OCI-LY3 (cell line): ENCODE measurements at regions not wholly inside any gene's neighbourhood (a gene's known extent, or its start where the extent isn't known, plus 50 kb on each side); places are given as distances from the start of the nearest gene placed in this dataset.
A peak's percentile ranks its signal among the peaks of the same experiment; 100 is the strongest.
"Not testable (repeated sequence)": the region's sequence is repeated elsewhere in the genome, so short reads cannot be mapped to it uniquely, and the experiment has no call there.

ENCODE experiments used
- H2AFZ ChIP-seq: fragments of 200-600, 300-600 bp; shearing (Covaris generic); 2 replicates; pipeline ENCODE4 v1.6.0; 2014; ENCODE audit warnings: antibody characterized with exemption, low read depth, low read length
- H3K27ac ChIP-seq: fragments of 200-600, 300-600 bp; sonication (generic); 2 replicates; pipeline ENCODE4 v1.5.1; 2014; ENCODE audit warnings: mild to moderate bottlenecking, low read length, moderate library complexity, mixed read lengths
- H3K27me3 ChIP-seq: fragments of 200-600, 300-600 bp; sonication (generic); 2 replicates; pipeline ENCODE4 v1.6.1; 2014; ENCODE audit warnings: low read depth, low read length, mixed read lengths
- H3K36me3 ChIP-seq: fragments of 200-600, 300-600 bp; sonication (generic); replicated peaks from 2 replicates; pipeline ENCODE3; 2014; ENCODE audit warnings: low read depth, low read length, mixed read lengths
- H3K4me1 ChIP-seq: fragments of 300-600, 200-600 bp; sonication (generic); 2 replicates; pipeline ENCODE4 v1.6.1; 2014; ENCODE audit warnings: low read length, mixed read lengths
- H3K4me2 ChIP-seq: fragments of 200-600, 300-600 bp; sonication (generic); 2 replicates; pipeline ENCODE4 v1.6.1; 2014; ENCODE audit warnings: low read length, mixed read lengths
- H3K4me3 ChIP-seq: fragments of 300-600, 200-600 bp; sonication (generic); 2 replicates; pipeline ENCODE4 v1.5.1; 2014; ENCODE audit warnings: antibody characterized with exemption, mild to moderate bottlenecking, low read length, moderate library complexity
- H3K79me2 ChIP-seq: fragments of 300-600, 200-600 bp; shearing (Covaris generic); 2 replicates; pipeline ENCODE4 v1.6.1; 2014; ENCODE audit warnings: mild to moderate bottlenecking, low read length, mixed read lengths
- H3K9ac ChIP-seq: fragments of 300-600, 200-600 bp; shearing (Covaris generic); 2 replicates; pipeline ENCODE4 v1.6.0; 2014; ENCODE audit warnings: mild to moderate bottlenecking, low read length, moderate library complexity
- H3K9me3 ChIP-seq: fragments of 200-600, 300-600 bp; shearing (Covaris generic); 2 replicates; pipeline ENCODE4 v1.6.1; 2014; ENCODE audit warnings: low read length, mixed read lengths; ENCODE audit not compliant: insufficient read depth
- H4K20me1 ChIP-seq: fragments of 200-600, 300-600 bp; sonication (generic); 2 replicates; pipeline ENCODE4 v1.6.1; 2016; ENCODE audit warnings: low read length, mixed read lengths; ENCODE audit not compliant: insufficient read depth
- CTCF ChIP-seq: fragments of 200-600, 300-600 bp; sonication (generic); IDR thresholded peaks from 2 replicates; pipeline ENCODE4 v1.5.1; 2014; ENCODE audit warnings: antibody characterized with exemption, low read length, low read depth
- EZH2phosphoT487 ChIP-seq: fragments of 200-600 bp; shearing (Covaris generic); IDR thresholded peaks from 2 replicates; pipeline ENCODE4 v1.6.1; 2018; ENCODE audit warnings: antibody characterized with exemption, mixed run types, low read depth

GRCh38 chr10:31134311-31134952 lies 102.8 kb upstream of the ZNF438 start:
- peaks cover 15% of the 10 kb centered on the region for H3K4me1 ChIP-seq
- no peaks in the 10 kb centered on the region for H3K79me2 ChIP-seq
- H2AFZ ChIP-seq = no peak overlapping the region
- H4K20me1 ChIP-seq = no peaks in the 10 kb centered on the region
- H3K4me2 ChIP-seq = peak overlapping the region; percentile 75
- H3K9me3 ChIP-seq = no peaks in the 10 kb centered on the region
- no peaks in the 10 kb centered on the region for H3K36me3 ChIP-seq
- peak overlapping the region; percentile 67 for H3K27ac ChIP-seq
- peak overlapping the region; percentile 96 for H3K9ac ChIP-seq
- H3K4me3 ChIP-seq = peak overlapping the region; percentile 92
- no peaks in the 10 kb centered on the region for H3K27me3 ChIP-seq
- TF ChIP-seq CTCF (no peak), EZH2phosphoT487 (no peak)

DNA sequence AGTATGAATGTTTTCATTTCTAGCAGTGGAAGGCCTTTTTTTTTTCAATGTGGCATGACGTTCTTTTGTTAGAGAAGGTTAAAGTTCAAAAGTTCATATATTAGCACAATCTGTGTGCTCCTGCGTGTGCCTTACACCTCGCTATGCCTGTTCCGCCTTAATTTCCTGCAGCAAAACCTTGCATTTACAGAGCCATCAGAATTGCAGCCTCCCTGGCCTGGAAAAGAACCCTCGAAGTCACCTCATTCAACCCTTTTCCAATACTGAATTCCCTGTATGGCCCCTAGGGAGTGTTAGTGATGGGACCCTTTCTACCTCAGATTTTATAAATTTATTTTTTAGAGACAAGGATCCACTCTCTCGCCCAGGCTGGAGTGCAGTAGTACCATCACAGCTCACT lies 103.5 kb upstream of the ZNF438 start:
- Histone ChIP-seq H3K4me3 (peak overlapping the region; percentile 92), H3K4me1 (peaks cover 15% of the 10 kb centered on the region), H3K27me3 (no peaks in the 10 kb centered on the region), H3K36me3 (no peaks in the 10 kb centered on the region), H3K27ac (no peak overlapping the region), H3K9ac (no peak overlapping the region), H4K20me1 (no peaks in the 10 kb centered on the region), H3K9me3 (no peaks in the 10 kb centered on the region), H3K4me2 (peak overlapping the region; percentile 75), H3K79me2 (no peaks in the 10 kb centered on the region), H2AFZ (no peak overlapping the region)
- no peak for TF ChIP-seq CTCF
- no peak for TF ChIP-seq EZH2phosphoT487

DNA sequence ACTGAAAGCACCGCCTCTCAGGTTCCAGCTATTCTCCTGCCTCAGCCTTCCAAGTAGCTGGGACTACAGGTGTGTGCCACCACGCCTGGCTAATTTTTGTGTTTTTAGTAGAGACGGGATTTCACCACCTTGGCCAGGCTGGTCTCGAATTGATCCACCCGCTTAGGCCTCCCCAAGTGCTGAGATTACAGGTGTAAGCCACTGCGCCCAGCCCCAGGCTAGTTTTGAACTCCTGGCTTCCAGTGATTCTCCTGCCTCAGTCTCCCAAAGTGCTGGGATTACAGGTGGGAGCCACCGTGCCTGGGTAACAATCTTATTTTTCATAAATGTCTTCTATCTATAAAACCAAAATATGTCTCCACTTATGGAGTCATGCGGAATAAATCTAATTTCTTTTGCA lies 104.1 kb upstream of the ZNF438 start:
- H3K9me3 ChIP-seq, H4K20me1 ChIP-seq, H3K4me3 ChIP-seq, H3K27ac ChIP-seq, H3K79me2 ChIP-seq, H3K9ac ChIP-seq, H3K36me3 ChIP-seq, H3K4me2 ChIP-seq, H2AFZ ChIP-seq, H3K27me3 ChIP-seq: not testable (repeated sequence)
- peaks cover 15% of the 10 kb centered on the region for H3K4me1 ChIP-seq

DNA sequence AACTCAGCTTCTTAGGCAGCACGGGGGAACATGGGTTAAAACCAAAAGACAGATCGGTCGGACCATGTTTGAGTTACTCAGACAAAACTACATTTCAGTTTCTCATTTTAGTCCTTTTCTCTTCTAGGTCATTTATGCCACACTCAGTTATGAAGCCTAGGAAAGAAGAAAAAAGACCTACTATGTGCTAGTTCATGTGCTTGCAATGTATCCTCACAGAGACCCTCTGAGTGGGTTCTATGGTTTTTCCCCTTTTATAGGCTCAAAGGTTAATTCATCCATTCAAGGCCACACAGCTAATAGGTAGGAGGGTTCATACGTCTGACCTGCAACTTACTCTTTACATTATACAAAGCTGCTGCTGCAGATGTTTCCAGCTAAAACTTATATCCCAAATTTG lies 104.7 kb upstream of the ZNF438 start:
- TF ChIP-seq EZH2phosphoT487 (no peak), CTCF (no peak)
- Histone ChIP-seq H2AFZ (no peak overlapping the region), H3K36me3 (no peaks in the 10 kb centered on the region), H3K9ac (no peak overlapping the region), H4K20me1 (no peaks in the 10 kb centered on the region), H3K79me2 (no peaks in the 10 kb centered on the region), H3K27me3 (no peaks in the 10 kb centered on the region), H3K27ac (no peak overlapping the region), H3K4me1 (peaks cover 15% of the 10 kb centered on the region), H3K4me2 (no peak overlapping the region), H3K4me3 (no peak overlapping the region), H3K9me3 (no peaks in the 10 kb centered on the region)
